ENCODE measurements at regions not wholly inside any gene's neighbourhood (a gene's known extent, or its start where the extent isn't known, plus 50 kb on each side); places are given as distances from the start of the nearest gene placed in this dataset.

DNA sequence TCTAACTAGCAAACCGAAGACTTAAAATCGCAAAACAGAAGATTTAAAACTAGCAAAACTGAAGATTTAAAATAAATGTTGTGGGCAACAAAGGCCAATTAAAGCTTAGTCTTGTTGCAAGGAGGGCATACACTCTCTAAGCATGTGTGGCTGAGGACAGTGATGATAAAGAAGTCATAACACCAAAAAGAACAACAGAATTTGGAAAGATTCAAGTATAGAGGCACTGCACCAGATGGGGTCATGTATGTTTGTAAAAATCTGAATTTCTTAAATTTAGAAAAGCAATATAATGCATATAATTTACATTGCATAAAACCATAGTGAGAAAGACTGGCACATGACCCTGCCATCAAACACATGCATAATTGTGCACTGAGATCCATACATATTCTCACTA lies 743.8 kb downstream of the TAF11L14 start:
- peaks cover 47% of the 10 kb centered on the region for H3K4me1 ChIP-seq (ENCODE audit: low read depth, poor library complexity, severe bottlenecking)
- no peaks in the 10 kb centered on the region for H3K36me3 ChIP-seq (ENCODE audit: insufficient read depth)
- H3K4me3 ChIP-seq (IDR thresholded peaks at IDR 0.05; ENCODE audit: insufficient read depth, low read depth, low read length), result no peak overlapping the region
- no peaks in the 10 kb centered on the region for H4K20me1 ChIP-seq (ENCODE audit: insufficient read depth)
- no peaks in the 10 kb centered on the region for H3K27me3 ChIP-seq (ENCODE audit: insufficient read depth, low read depth)
- no peak overlapping the region for H3K27ac ChIP-seq
- H3K9ac ChIP-seq, result no peak overlapping the region
- no peak overlapping the region for H2AFZ ChIP-seq (ENCODE audit: low read depth)
- no peaks in the 10 kb centered on the region for H3K79me2 ChIP-seq (ENCODE audit: insufficient read depth, low read depth)
- H3K4me2 ChIP-seq, result no peak overlapping the region; the same call in 1 of the 2 replicates
- TF ChIP-seq, protein P1, sequence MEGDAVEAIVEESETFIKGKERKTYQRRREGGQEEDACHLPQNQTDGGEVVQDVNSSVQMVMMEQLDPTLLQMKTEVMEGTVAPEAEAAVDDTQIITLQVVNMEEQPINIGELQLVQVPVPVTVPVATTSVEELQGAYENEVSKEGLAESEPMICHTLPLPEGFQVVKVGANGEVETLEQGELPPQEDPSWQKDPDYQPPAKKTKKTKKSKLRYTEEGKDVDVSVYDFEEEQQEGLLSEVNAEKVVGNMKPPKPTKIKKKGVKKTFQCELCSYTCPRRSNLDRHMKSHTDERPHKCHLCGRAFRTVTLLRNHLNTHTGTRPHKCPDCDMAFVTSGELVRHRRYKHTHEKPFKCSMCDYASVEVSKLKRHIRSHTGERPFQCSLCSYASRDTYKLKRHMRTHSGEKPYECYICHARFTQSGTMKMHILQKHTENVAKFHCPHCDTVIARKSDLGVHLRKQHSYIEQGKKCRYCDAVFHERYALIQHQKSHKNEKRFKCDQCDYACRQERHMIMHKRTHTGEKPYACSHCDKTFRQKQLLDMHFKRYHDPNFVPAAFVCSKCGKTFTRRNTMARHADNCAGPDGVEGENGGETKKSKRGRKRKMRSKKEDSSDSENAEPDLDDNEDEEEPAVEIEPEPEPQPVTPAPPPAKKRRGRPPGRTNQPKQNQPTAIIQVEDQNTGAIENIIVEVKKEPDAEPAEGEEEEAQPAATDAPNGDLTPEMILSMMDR (conservative IDR thresholded peaks at IDR 0.05; ENCODE audit: low read depth, low read length), result no peak

DNA sequence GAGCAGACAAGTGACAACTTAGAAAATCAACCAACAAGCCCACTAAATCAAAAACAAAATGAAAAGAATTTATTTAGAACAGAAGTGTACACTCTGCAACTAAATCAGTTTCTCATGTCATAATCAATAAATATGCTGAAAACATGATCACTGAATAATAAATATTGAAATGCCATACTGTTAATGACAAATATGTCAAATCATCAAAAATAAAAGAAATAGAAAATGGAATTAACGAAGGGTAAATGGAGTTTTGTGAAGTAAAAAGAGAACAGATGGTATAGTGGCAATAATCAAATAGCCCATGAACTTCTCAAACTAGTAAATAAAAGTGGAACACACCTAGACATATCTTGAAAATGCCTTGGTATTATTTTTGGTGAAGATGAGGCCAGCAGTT lies 744.9 kb downstream of the TAF11L14 start:
- no peak overlapping the region for H3K27ac ChIP-seq
- no peak overlapping the region for H3K4me3 ChIP-seq (IDR thresholded peaks at IDR 0.05; ENCODE audit: insufficient read depth, low read depth, low read length)
- H3K4me1 ChIP-seq (ENCODE audit: low read depth, poor library complexity, severe bottlenecking), result peaks cover 47% of the 10 kb centered on the region
- no peaks in the 10 kb centered on the region for H3K36me3 ChIP-seq (ENCODE audit: insufficient read depth)
- no peaks in the 10 kb centered on the region for H3K27me3 ChIP-seq (ENCODE audit: insufficient read depth, low read depth)
- TF ChIP-seq, protein P1 (conservative IDR thresholded peaks at IDR 0.05; ENCODE audit: low read depth, low read length), result no peak
- H3K79me2 ChIP-seq (ENCODE audit: insufficient read depth, low read depth), result no peaks in the 10 kb centered on the region
- H3K4me2 ChIP-seq, result no peak overlapping the region
- no peak overlapping the region for H2AFZ ChIP-seq (ENCODE audit: low read depth)
- no peaks in the 10 kb centered on the region for H4K20me1 ChIP-seq (ENCODE audit: insufficient read depth)
- no peak overlapping the region for H3K9ac ChIP-seq

DNA sequence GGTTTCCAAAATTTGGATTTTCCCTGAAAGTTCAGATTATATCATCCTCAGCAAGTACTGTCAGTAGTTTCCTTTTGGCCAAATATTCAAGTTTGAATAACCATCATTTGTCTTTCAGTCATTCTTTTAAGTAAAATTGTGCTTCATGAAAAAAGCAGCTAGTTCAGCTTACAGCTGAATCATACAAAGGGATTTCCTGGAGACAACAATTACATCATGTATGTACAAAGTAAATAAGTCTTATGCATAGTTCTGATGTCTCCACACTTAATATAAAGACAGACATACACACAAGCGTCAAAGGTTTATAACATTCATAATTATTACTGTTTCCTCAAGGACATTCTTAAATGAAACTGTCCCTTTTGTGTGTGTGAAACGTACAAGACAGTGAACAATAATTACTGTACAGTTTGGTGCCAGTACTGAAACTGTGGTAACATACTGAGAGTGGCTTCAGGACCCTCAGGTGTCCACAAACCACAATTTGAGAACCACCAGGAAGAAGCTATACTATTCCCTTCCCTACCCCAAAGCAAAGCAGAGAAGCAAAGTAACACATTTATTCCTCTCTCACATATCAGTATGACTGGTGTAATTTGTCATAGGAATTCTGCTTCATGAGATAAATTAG lies 746.6 kb downstream of the TAF11L14 start:
- H3K4me2 ChIP-seq, result peak overlapping the region; percentile 90
- no peak overlapping the region for H2AFZ ChIP-seq (ENCODE audit: low read depth)
- no peaks in the 10 kb centered on the region for H3K79me2 ChIP-seq (ENCODE audit: insufficient read depth, low read depth)
- H3K9ac ChIP-seq, result no peak overlapping the region
- H3K4me3 ChIP-seq (IDR thresholded peaks at IDR 0.05; ENCODE audit: insufficient read depth, low read depth, low read length), result no peak overlapping the region
- no peaks in the 10 kb centered on the region for H4K20me1 ChIP-seq (ENCODE audit: insufficient read depth)
- H3K36me3 ChIP-seq (ENCODE audit: insufficient read depth), result no peaks in the 10 kb centered on the region
- H3K4me1 ChIP-seq (ENCODE audit: low read depth, poor library complexity, severe bottlenecking), result peaks cover 47% of the 10 kb centered on the region
- H3K27me3 ChIP-seq (ENCODE audit: insufficient read depth, low read depth), result no peaks in the 10 kb centered on the region
- TF ChIP-seq, protein P1 (conservative IDR thresholded peaks at IDR 0.05; ENCODE audit: low read depth, low read length), result no peak
- H3K27ac ChIP-seq, result peak overlapping the region; percentile 10; the same call in 1 of the 2 replicates

DNA sequence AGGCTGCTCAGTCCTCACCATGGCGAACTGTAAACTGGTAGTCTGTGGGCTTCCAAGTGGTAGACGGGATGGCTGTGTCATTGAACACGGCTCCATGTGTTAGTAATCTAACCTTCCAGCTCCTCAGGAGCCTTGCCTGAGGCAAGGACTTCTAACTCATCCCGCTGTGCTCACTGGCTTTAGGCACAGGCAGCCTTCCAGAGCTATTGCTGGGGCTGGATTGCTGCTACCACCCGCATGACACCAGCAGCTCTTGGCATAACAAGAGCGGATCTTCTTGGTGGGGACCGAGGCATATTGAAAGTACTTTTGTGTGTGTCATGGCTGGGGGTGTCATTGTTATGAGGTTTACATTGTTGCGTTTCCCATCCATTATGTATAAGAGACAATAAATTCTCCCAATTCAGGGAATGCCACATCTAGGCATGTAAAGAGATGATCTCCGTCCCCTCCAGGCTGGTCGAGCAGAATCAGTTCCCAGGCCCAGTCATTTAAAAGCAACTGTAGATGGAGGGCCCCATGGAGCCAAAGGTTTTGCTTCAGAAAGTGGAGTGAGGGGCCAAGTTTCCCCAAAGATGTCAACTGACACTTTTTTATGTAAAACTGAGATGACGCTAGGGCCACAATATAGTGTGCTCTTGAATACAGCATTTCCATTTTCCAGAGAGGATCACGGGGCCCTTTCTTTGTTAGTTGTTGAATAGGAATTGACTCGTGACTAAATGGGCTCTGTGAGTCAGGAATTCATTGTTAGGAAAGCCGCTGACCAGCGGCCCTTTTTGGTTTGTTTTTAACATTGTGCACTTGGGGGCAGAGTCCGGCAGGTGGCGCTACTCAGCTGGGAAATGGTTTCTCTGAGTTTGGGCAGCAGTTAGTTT lies 759.5 kb downstream of the TAF11L14 start:
- Histone ChIP-seq H3K4me3 (IDR thresholded peaks at IDR 0.05; ENCODE audit: insufficient read depth, low read depth, low read length) (no peak overlapping the region), H4K20me1 (ENCODE audit: insufficient read depth) (no peaks in the 10 kb centered on the region), H3K27ac (no peak overlapping the region), H3K4me1 (ENCODE audit: low read depth, poor library complexity, severe bottlenecking) (no peaks in the 10 kb centered on the region), H3K36me3 (ENCODE audit: insufficient read depth) (no peaks in the 10 kb centered on the region), H2AFZ (ENCODE audit: low read depth) (no peak overlapping the region), H3K9ac (no peak overlapping the region), H3K79me2 (ENCODE audit: insufficient read depth, low read depth) (no peaks in the 10 kb centered on the region), H3K4me2 (no peak overlapping the region; the same call in 1 of the 2 replicates), H3K27me3 (ENCODE audit: insufficient read depth, low read depth) (no peaks in the 10 kb centered on the region)
- TF ChIP-seq, protein P1 (conservative IDR thresholded peaks at IDR 0.05; ENCODE audit: low read depth, low read length), result peak; percentile 97
